GM13976 (cell line): ENCODE measurements at regions not wholly inside any gene's neighbourhood (a gene's known extent, or its start where the extent isn't known, plus 50 kb on each side); places are given as distances from the start of the nearest gene placed in this dataset.

ENCODE experiments used
- DNase-seq: peaks from one replicate; pipeline ENCODE4 v3.0.0; 2012; ENCODE audit warnings: low spot score
- CTCF ChIP-seq: IDR thresholded peaks from 2 replicates; pipeline ENCODE4 v1.5.1; 2012; ENCODE audit warnings: borderline replicate concordance, mild to moderate bottlenecking; ENCODE audit not compliant: insufficient read depth; ENCODE audit errors: extremely low read depth, missing control alignments, control extremely low read depth
- in situ Hi-C: fragments of 300-500 bp; cut with MboI; formaldehyde crosslinking; loops from one replicate; pipeline ENCODE4 v1.12.0; 2022; ENCODE audit warnings: low sequenced_read_pairs, mixed read lengths, inconsistent platforms; ENCODE audit not compliant: unreplicated experiment

- TF ChIP-seq CTCF, result no peak
Observed at GRCh38 chr1:58861076-58861475, 77.2 kb upstream of the JUN start.

GRCh38 chr1:58861506-58861905 lies 77.7 kb upstream of the JUN start:
- TF ChIP-seq CTCF, result no peak
- in situ Hi-C loops, result no loop called here
- DNase-seq, result no peak

More at GRCh38 chr1:58861076-58861475, 77.2 kb upstream of the JUN start:
- in situ Hi-C loops, result no loop called here
- DNase-seq, result no peak

GRCh38 chr1:58862728-58863385 lies 79.0 kb upstream of the JUN start:
- TF ChIP-seq CTCF, result no peak
- in situ Hi-C loops, result no loop called here
- no peak for DNase-seq

GRCh38 chr1:58864654-58865053 lies 80.8 kb upstream of the JUN start:
- DNase-seq, result no peak
- in situ Hi-C loops, result no loop called here
- no peak for TF ChIP-seq CTCF

- in situ Hi-C loops, result no loop called here
- no peak for TF ChIP-seq CTCF
- DNase-seq, result no peak
Observed at GRCh38 chr1:58866578-58866977, 82.7 kb upstream of the JUN start.

- in situ Hi-C loops, result no loop called here
- no peak for DNase-seq
- TF ChIP-seq CTCF, result no peak
Observed at GRCh38 chr1:58869638-58870297, 85.9 kb upstream of the JUN start.
